GM19025 (cell line): ENCODE measurements at regions not wholly inside any gene's neighbourhood (a gene's known extent, or its start where the extent isn't known, plus 50 kb on each side); places are given as distances from the start of the nearest gene placed in this dataset.

ENCODE experiments used
- ATAC-seq: cut with Tn5 transposase; IDR thresholded peaks from one replicate; pipeline ENCODE4 v1.9.1; 2021; ENCODE audit warnings: mild to moderate bottlenecking, low read depth, moderate library complexity; ENCODE audit not compliant: unreplicated experiment

DNA sequence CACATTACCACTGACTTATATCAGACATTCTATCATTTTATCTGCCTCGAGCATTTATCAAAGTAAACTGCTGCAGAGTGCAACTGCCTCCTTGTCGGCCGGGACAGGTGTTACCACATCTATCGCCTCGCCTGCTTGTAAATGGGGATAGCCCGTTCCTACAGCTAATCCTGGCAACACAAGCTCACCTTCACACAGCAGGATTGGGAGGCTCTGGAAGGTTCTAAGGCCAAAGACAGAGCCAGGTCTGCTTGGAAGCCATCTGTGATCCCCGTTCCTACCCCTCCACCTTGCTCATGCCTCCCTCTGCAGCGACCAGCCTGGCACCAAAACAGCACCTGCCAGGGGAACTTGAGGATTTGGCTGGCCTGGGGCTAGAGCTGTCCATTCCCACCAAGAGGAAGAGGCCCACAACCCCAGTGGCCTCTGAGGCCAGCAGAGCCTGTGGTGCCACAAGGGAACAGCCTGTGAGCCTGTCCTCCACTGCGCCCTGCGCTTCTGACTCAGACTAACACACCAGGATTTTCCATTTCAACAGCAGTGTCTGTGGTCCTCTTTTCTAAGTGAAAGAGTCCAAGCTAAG is 114.8 kb upstream of the DIO3 start:
- ATAC-seq, result no peak

DNA sequence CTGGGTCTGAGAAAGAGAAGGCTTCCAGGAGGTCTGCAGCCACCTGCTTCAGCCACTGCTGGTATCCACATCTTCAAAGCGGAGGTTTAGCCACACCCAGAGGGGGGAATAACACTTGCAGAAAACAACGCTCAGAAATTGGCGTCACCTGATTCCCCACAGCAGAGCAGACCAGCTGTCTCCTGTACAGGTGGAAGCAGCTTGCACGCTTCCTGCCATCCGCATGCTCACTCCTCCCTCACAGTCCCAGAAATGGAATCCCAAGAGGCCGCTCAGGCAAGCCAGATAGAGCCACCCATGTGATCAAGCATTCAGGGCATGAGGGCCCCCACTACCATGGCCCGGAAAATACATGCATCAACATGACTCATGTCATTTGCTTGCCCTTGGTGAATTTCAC is 112.2 kb upstream of the DIO3 start:
- ATAC-seq, result no peak

- ATAC-seq, result no peak
Observed at GRCh38 chr14:101451166-101451565, 110.1 kb upstream of the DIO3 start.

- ATAC-seq, result no peak
Observed at GRCh38 chr14:101453225-101453624, 108.1 kb upstream of the DIO3 start.

GRCh38 chr14:101454229-101454628 is 107.1 kb upstream of the DIO3 start:
- no peak for ATAC-seq

DNA sequence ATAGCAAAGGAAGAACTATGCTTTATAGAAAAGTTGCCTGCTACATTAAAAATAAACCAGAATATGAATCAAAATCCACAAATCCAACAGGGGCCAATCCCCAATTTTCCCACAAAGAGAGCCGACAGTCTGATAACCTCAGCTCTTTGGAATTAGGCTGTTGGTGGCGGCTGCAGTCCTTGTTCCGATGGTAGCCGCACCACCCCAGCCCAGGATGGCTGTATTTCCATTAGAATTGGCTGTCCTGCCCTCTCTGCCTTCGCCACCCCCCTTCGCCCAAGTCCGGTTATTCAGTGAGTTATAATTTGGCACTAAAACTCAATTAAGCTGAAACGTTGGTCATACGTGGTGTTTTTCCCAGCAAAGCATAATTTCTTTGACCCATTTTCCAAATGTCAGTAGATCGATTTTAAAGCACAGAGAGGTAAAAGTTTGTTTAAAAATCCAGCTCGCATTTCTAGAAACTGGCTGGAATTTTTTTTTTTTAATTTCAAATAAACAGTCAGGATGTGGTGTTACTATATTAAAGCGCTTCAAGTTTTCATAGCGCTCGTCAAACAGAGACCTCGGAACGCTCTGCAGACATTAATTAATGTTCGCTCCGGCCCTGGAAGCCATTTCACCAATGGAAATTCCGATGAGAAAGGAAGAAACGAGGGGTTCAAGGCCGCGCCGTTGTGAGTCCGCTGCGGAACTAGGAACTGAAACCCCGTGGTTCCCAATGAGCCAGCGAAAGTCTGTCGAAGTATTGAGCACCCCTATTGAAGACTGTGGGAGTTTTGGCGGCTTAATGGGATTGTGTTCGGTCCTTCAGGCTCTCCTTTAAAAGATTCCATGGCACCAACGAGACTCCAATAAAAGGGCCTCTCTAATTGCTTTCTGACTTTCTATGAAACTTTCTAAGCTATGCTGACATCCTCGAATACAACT is 104.8 kb upstream of the DIO3 start:
- ATAC-seq, result no peak

DNA sequence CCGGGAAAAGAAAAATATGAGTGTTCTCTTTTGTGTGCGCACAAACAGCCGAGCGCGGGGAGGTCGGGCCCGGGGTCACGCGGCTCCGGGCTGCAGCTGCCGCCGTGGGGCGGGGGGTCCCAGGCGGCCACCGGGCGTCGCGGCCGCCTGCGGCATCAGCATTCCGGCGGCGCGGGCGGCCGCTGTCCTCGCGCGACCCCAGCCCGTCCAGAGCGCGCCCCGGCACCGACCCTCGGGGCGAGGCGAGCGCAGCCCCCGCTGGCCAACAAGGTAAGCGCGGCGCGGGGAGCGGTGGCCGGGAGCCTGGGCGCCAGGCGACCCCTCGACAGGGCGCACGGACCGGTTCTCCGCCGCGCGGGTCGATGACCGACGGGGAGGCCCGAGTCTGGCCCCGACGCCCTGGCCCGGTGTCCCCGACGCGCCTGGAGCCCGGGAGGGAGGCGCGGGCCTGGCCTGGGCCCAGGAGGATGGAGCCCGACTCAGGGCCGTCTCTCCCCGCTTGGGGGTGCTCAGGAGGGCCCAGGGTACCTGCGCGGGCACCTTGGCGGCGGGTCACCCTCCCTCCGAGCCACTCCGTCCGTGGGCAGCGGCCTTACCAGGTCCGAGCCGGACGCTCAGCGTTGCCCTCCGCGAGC is 103.9 kb upstream of the DIO3 start:
- ATAC-seq, result no peak

DNA sequence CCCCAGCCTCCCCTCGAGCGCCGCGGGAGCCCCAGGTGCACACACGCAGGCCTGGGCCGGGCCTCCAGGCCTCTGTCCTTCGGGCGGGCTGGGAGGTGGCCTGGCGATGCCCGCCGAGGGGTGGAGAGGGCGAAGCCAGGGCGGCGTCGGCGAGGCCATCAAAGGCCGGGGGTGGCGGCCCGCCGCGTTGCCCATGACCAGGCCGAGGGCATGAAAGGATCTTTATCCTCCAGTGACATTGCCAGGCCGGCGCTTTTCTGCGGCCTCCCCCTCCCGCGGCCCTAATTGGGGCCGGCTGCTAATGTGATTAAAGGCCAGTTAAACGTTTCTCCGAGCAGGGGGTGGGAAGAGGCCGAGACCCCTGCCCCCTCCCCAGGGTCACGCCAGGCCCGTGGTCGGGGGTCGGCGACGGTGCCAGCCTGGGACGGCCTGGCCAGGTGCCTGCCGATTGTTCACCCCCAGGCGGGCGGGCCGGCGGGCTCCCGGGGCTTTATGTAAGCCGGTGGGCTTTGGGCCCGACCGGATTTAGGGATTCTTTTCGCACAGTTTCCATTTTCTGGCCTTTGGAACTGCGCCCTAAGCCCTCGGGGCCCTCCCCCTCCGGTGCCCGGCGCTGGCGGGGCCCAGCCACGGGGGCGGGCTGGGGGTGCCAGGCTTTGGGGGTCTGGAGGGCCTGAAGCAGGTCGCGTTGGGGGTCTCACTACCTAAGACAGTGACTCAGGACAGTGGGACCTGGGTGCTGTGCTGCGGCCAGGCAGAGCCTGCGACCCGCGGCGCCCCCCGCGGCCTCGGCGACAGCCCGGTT is 103.2 kb upstream of the DIO3 start:
- no peak for ATAC-seq

- ATAC-seq, result no peak
Observed at GRCh38 chr14:101458741-101459550, 102.3 kb upstream of the DIO3 start.

DNA sequence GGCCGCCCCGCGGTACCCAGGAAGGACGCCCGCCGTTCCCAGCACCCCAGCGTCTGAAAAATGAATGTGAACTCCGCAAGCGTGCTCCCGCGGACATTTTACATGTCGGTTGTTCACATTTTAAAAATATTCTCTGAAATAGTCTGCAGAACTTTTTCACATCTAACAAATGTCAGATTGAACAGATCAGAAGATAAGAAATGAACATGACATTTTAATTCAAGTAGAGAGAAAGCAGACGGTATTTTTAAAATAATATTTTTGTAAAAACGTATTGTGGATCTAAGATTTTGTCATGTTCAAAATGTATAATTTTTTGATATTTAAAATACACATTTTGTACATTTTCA is 101.8 kb upstream of the DIO3 start:
- no peak for ATAC-seq

DNA sequence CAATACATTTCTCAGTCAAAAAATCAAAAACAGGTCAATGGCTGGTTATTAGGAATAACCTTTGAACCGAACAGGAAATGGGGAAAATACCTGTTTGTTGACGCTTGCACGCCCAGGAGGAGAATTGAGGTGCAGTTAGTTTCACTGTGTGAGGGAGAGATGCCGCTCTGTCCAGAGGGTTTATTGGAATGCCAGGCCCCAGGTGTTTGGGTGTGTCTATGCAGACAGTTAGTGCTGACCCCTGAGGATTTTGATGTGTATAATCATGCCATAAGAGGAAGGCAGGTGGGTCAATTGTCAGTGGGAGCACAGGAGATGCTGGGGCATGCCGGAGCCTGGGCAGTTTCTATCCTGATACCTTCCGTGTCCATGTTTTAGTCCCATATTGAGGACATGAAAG is 100.8 kb upstream of the DIO3 start:
- no peak for ATAC-seq

DNA sequence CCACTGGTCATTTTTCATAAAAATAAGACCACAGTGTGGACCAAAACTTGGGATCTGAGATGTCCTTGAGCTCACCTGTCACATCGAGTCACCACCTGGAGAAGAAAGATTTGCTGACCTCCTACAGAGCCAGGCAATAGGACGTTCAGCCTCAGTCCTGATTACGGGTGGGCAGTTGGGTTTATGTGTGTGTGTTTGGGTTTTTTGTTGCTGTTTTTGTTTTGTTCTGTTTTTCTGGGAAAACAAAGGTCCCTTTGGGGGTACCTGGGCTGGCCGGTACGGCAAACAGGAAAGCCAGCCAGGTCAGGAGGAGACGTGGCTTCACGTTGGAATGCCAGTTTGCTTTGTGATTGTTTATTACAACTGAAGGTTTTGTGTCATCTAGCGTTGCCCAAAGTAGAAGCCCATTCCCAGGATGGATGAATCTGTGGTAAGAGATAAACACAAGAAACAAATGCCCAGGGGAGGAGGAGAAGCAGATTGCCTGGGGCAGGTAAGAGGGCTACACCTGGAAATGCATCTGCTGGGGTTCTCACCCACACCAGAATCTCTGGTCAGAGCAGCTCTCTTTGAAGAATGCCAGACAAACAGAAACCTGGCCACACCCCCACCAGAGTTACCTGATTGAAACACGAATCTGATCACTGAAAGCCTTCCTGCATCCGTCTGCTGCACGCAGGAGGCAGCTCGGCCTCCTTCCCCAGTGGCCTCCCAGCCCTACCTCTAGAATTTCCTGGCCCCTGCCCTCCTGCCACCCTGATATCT is 100.1 kb upstream of the DIO3 start:
- no peak for ATAC-seq

DNA sequence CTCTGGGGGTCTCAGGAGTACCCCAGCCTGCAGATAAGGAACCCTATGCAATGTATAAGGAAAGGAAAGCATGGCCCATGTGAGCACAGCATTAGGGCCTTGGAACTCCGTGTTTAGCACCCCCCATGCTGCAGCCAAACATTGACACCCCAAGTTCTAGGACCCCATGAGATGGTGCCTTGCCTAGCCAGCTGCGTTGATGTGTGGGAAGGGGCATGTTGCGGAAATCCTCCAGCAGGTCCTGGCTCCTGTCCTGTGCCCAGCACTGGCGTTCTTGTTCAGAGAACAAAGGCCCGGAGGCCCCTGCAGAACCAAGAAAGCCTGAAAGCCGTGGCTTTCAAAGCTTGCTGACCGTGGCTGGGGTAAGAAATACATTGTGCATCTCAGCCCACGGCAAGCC is 99.4 kb upstream of the DIO3 start:
- ATAC-seq, result no peak

DNA sequence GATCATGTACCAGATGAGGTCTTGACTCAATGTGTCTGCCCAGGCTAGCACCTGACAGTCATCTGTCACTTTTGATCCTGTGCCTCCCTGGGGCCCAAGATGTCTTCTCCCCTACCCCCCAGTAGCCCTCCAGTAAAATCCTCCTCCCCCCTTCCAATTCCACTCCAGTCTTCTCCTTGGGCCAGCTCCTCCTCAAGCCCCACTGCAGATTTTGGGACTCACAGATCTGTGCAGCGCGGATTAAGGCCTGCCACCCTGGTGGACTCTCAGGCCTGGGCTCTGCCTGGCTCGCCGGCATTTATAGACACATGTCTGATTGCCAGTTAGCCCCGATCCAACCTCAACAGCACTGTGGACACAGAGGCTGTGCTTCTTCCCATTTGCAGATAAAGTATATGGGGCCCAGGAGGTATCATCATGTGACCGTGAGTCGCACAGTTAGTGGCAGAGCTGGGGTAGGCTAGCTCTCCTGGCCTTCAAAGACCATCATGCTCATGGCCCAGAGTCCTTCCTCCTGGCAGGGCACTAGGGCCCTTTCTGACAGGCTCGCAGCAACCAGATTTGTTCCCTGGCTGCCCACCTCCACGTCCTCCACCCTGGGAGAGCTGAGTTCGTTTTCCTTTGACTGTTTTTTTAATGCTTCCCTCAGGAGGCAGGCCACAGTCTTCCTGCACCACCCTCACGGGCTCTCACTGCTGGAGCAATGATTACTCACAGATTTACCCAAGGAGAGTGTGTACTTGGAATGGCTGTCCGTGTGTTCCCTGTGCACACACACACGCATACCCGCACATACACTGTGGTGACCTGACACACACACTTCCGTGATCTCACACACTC is 98.3 kb upstream of the DIO3 start:
- ATAC-seq, result no peak

DNA sequence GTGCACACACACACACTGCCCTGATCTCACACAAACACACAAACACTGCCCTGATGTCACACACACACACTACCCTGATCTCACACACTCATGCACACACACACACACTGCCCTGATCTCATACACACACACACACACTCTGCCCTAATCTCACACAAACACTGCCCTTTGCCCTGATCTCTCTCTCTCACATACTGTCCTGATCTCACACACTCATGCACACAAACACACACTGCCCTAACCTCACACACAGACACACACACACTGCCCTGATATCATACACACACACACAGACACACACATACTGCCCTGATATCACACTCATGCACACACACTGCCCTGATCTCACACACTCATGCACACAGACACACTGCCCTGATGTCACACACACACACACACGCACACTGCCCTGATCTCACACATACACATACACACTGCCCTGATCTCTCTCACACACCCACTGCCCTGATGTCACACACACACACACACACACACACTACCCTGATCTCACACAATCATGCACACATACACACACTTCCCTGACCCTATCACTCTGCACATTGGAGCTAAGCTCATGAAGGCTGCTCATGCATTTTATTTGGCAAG is 97.6 kb upstream of the DIO3 start:
- ATAC-seq, result no peak

- ATAC-seq, result no peak
Observed at GRCh38 chr14:101464310-101464983, 96.8 kb upstream of the DIO3 start.

GRCh38 chr14:101464984-101465794 is 96.1 kb upstream of the DIO3 start:
- ATAC-seq, result no peak
